GOT3 (cell line): ENCODE measurements at regions not wholly inside any gene's neighbourhood (a gene's known extent, or its start where the extent isn't known, plus 50 kb on each side); places are given as distances from the start of the nearest gene placed in this dataset.

ENCODE experiments used
- DNase-seq: peaks from one replicate; lab custom pipeline; 2025; ENCODE audit warnings: mixed read lengths; lab: John Stamatoyannopoulos, UW

DNA sequence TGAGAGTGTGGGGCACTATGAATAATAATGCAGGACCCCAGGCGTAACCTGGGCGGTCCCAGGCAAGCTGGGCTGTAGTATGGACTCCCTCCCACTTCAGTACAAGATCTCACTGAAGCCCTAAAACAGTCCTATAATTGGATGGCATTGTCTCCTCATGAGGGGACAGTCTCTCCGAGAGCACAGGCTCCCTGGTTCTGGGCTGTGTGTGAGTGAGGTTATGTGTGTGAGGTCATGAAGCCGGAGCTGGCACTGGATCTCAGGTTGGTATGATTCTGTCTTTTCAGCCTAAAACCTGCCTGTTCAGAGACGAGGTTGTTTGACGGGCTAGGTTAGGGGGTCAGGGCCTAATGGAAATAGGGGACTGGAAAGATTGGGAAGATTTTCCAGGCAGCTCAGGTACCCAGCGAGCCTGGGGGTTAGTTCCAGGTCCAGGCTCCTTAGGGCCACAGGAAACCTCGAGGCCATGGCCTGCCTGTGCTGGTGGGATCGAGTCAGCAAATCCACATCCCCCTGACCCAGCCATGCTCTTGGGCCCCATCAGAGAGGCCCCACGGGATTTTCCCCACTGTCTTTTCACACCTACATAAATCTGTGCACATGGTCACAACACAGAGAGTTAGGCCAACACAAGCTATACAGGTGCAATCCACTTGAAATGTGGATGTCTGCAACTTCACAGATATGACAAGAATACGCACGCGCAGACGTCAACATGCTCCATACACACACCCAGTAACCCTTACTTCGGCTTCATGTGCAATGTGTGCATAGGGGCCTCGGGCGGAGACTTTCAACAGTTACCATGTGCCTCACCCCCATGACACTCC is 94.8 kb downstream of the INHBB start:
- DNase-seq = no peak

DNA sequence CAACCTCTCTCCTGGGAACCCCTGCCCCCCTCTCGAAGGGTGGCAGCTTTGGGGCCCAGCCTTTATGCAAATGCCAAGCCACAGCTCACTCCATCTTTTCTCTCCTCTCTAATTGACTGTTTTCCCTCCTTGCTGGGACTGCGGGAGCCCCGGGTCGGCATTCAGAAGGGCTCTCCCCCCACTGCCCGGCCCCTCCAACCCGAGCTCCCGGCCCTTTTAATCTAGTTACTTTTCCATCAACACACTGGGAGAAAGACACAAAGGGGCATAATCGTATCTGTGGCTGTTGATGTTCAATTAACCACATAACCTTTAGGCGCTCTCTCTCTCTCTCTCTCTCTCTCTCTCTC is 95.4 kb downstream of the INHBB start:
- DNase-seq = no peak

DNA sequence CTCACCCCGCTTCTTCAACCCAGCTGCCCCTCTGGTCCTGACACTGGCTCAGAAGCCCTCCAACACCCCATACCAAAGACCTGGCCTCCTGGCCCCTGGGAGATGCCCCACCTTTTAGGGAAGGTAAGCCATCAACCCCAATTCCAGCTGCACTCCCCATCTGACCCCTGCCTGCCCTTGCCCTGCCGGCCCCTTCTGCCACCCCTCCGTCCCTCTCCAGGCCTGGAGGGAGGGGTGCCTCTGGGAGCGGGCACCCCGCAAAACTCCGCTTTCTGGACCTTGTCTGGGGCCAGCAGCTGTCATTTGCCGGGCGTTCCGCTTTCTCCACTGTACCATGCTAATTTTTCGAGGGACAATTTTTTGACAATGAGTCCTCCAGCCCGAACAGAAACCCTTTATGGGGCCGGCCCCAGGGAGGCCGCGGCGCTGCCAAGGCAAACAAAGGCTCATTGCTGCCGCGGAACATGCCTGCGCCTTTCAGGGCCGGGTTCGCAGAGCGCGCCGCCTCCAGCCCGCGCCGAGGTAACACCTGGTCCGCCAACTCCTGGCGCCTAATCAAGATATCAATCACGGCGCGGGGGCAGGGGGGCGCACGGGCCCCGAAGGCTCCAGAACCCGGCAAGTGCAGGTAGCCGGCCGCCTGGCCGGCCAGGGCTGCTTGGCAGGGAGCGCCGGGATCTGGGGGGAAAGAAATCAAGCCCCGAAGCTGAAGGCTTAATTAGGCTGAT is 96.0 kb downstream of the INHBB start:
- no peak for DNase-seq

DNA sequence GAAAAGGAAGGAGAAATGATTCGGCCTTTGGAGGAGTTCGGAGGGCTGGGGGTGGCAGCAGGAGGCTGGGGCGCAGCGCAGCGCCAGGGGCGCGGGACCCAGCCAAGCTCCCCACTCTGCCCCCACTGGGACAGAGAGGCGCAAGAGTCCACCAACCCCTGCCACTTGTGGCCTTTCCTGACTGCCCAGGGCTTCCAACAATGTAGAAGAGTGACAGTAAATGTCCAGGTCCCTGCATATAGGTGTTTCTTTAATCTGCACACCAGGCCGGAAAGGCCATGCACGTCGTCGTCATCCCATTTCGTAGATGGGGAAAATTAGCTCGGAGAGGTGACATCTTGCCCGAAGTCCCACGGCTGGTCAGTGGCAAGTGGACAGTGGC is 96.6 kb downstream of the INHBB start:
- DNase-seq = no peak

DNA sequence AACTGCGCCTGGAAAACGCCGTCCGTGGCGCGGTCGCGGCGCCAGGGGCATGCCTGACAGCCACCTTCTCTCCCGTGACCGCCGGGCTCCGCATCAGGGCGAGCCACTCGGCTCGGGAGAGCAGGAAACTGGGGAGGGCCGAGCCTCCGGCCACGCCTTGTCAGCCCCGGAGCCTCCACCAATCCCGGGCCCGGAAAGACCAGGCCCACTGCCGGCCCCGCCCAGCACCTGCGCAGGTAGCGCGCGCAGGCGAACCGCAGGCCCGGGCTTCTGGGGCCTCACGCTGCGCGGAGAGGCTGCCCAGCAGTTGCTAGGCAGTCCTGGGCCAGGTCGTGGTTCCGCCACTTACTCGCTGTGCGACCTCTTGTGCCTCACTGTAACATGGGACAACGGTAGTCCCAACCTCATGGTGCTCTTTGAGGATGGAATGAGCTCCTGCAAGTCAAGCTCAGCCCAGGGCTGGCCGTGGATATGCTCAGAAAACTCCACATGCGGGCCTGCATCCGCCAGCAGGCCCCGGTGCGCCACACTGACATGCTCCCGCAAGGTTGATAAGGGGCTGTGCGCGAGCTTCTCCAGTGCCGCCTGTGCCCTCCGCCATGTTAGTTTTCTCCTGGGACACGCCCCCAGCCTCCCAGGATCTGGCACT is 97.1 kb downstream of the INHBB start:
- DNase-seq = no peak

DNA sequence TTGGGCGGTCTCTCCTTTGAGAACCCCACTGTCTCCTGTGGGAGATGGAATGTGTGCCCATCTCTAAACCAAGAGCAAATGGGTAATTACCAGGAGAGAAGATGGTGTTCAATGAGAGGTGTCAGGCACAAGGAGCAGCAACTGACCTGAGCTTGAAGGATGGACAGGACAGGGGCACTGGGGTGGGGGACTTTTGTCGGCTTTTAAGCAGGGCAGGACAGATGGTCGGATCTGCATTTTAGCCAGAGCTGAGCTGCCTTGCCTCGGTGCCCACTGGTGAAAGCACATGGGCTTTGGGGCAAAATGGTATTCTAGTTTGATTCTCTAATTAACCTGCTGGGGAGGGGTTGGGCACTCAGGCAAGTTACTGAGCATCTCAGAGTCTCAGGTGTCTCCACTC is 98.0 kb downstream of the INHBB start:
- DNase-seq = no peak

DNA sequence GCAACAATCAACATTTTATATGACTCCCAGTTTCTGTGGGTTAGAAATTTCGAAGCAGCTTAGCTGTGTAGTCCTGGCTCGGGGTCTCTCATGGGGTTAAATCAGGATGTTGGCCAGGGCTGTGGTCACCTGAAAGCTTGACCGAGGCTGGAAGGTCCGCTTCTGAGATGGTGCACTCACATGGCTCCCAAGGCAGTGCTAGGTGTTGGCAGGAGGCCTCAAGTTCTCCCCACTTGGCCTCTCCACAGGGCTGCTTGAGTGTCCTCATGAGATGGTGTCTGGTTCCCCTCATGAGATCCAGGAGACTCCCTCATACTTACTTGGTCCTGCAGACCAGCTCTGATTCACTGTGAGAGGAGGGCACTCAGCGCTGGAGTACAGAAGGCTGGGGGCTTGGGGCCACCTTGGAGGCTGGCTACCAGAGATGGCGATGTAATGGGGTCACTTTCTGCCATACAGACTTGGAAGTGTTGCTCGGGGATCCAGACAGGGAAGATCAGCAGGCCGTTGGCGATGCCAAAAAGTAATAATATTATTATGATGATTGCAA is 98.8 kb downstream of the INHBB start:
- no peak for DNase-seq

DNA sequence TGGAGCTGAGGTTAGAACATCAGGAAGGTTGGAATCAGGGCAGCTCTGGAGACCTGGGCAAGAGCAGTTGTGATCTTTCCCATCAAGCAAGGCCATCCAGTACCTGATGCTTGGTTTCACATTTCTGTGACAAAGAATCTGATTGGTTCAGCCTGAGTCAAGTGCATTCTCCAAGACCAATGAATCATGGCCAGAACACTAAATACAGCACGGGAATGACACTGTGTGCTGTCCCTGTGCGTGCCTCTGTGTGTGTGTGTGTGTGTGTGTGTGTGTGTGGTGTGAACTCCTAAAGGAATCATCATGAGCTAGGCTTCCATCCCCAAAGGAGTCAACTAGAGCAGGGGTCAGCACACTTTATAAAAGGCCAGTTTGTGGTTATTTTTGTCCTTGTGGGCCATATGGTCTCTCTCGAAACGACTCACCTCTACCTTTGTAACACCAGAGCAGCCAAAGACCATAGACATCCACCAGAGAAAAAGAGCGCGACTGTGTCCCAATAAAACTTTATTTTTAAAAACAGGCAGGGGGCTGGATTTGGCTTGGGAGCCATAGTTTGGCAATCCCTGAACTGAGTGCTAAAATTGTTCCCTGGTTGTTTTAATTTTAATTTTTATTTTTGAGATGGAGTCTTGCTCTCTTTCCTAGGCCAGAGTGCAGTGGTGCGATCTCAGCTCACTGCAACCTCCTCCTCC is 99.7 kb downstream of the INHBB start:
- DNase-seq = no peak

DNA sequence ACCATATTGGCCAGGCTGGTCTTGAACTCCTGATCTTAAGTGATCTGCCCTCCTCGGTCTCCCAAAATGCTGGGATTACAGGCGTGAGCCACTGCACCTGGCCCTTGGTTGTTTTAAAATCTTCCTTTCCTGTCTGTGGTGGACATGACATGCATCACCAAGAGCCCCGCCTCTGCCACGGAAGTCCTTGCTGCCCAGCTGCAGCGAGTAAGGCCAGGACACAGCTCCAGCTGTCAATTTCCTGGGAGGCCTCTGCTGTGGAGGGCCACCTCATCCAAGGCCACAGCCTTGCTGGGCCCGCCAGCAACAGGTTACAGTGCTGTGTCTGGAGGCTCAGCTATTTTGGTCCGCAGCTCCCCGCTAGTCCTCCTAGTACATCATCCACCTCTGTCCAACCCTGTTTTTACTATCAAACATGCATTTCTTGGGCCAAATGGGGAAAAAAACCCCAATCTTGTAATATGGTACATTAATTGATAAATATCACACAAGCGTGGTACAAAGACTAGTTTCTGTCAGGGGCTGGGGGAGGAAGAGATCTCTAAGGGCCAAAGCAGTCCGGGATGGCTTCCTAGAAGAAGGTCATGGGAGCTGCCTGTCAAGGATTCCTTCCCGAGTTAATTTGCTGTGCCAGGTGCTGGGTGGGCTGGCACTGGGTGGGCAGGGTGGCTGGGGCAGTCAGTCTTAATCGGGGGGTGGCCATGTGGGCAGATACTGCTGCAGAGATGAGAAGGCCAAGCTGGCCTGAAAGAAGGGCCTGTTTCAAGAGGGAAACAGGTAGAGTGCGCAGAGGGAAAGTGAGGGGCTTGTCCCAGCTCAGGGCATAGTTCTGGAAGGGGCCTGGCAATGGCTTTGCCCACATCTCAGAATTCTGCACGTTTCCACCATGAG is 100.5 kb downstream of the INHBB start:
- no peak for DNase-seq

DNA sequence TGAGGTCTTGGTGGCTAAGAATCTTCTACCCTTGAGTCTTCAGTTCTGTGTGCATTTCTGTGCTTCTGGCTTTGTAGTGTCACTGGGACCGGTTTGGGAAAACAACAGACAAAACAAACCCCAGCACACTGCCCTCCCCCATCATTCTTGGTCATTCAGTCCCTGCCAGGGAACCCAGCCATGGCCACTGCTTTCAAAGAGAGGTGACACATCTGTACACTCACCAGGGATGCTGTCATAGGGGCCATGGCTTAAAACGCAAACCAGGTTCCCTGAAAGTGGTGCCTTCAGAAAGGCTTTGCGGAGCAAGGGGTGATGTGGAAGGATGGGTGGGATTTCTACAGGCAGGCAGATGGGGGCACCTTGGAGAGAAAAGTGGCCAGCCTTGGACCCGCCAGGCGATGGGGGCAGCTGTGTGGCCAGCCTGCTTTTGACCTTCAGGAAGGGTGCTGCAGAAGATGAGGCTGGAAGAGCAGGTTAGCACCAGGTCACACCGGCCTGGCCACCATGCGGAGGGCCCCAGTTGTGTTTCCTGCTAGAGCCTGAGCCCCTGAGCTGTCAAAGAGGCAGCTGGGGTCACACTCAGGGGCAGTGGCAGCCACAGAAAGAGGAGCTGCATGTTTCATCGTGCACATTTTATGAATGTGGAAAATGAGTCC is 101.3 kb downstream of the INHBB start:
- DNase-seq = no peak

DNA sequence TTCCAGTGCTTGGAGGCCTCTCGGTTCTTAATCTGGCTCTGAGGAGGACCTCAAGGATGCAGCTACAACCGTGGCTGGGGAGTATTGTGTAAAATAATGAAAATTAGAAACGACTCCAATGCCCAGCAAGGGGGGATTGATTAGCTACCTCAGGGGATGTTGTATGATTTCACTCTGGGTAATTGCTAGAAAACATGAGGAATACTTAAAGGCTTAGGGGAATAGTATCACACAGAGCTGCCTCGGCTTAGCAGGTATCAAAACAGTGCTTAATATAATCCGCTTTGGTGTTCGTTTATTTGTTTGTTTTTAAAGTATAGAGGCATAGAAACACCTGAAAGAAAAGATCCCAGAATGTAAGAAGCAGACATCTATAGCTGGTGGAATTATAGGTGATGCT is 102.5 kb downstream of the INHBB start:
- no peak for DNase-seq

DNA sequence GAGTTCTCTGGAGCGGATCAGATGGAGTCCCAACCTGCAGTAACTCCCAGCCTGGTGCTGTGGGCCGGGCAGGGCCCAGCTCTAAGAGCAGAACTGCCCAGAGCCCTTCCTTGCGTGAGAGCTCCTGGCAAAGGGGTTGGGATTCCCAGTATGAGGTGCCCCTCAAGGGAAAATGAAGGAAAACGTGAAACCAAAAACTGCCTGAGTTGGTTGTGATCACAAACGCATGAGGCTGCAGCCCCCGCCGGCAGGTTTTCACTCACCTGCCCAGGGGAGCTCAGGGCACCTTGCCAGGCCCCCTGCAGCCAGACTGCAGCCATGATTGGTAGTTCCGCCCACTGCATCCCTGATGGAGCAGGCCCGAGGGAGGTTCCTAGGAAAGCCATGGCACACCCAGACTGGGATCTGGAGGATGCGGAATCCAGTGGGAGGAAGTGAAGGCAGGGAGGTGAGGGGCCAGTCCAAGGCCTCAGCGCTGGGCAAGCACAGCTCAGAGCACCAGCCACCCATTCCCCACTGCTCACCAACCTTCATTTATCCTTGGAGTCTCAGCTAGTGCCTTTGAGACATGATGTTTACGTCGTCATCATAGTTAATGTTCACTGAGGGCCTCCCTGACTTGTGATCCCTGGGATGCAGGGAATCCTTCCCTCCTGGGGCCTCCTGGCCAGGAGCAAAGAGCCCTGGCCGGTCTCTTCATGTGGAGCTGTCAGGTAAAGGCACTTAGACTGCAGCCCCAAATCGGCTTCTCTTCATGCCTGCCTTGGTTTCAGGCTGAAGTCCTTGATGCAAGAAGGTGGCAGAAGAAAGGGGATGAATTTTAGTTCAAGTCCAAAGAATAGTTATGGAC is 103.2 kb downstream of the INHBB start:
- no peak for DNase-seq

DNA sequence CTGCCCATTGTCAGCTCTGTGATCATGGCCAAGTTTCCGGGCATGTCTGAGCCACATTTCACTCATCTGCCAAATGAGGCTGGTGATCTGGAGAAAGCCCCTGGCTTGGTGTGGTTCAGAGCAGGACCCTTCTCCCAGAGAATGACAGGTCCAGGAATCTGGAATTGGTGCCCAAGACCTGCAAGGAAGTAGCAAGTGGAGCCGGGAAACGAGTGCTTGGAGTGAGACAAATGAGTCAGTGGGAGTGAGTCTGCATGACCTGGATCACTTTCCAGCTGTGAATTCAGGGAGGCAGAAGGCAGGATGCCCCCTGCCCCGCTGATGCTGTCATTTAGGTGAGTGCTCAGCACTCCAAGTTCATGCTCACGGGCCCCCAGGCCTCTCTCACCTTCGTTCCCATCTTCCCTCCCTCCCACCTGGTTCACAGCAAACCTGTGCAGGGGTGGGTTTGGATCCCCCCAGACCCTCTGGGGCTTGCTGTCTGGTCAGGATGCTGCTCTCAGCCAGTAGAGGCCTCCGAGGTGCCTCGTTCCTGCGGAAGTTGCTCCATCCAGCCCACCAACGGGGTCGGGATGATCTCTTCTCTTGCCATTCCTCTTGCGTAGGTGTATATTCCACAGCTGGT is 104.4 kb downstream of the INHBB start:
- DNase-seq = no peak

DNA sequence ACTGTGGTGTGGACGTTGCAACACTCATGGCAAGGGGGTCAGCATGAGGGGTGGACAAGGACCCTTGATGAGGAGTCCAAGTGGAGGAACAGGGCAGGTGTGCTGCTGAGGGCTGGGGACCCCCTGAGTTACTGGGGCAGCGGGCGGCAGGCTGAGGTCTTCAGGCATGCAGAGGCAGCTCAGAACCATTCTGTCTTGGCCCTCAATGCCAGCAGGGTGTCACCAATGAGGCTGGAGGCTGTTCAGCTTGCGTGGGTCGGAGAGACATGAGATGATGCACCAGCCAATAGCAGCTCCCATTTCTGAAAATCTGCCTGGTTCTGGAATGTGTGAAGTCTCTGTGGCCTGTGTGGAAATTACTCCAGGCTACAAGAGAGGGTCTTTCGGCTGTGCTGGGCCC is 105.4 kb downstream of the INHBB start:
- DNase-seq = no peak

DNA sequence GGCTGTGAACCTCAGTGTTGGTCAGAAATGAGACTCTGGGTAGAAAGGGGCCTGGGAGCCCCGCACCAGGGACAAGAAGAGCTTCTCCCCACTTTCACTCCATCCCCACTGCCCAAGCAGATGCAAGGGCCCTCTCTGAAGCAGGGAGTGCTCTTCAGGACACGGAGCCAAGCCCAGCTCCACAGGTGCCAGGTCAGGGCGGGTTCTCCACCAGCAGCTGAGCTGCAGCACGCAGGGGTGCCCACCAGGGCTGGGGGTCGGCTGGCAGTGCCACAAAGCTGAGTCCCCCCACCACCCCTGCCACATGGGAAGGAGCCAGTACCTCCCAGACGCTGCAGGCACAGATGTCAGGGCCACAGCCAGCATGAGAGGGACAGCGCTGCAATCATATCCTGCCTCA is 106.2 kb downstream of the INHBB start:
- no peak for DNase-seq

DNA sequence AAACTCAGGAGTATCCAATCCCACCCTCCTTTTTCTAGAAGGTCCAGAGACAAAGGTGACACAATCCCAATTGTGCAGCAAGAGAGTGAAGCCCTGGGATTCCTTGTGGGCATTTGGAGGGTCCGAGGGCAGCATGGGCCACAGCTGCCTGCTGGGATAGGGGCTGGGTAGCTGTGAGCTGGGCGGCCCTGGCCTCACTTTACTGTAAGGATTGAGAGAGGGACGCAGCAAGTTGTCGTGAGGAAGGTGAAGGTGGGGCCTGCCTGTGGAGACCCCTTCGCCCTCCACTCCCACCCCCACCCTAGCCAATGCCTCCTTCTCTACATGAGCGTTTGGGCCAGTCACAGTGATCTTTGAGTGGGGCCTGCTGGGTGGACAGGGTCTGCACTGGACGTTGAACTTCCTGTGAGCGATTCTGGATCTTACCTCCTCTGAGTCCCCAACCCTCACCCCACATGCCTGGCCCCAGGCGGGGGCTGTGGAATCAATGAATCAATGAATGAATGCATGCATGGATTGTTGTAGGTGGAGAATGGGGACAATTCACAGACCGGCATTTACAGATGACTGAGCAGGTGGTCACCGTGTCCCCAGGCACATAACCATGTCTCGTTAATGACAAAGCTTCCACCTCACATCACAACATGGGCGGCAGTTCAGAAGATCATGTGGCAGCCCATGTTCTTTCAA is 107.2 kb downstream of the INHBB start:
- no peak for DNase-seq

DNA sequence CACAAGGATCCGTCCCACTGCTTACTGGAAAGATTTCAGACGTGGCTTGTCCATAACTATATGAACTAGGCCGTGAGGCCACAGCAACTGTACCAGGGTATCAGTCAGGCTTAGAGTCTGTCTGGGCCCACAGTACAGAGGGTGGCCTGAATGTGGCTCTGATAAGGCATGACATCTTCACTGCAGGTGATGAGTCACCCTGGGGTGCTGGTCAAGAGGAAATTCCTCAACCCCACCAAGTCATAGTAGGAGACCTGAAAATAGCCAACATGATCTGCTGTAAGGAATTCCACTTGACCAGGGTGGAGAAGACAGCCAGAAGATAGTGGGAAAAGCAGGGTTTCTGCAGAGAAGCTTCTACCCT is 107.7 kb downstream of the INHBB start:
- DNase-seq = no peak

DNA sequence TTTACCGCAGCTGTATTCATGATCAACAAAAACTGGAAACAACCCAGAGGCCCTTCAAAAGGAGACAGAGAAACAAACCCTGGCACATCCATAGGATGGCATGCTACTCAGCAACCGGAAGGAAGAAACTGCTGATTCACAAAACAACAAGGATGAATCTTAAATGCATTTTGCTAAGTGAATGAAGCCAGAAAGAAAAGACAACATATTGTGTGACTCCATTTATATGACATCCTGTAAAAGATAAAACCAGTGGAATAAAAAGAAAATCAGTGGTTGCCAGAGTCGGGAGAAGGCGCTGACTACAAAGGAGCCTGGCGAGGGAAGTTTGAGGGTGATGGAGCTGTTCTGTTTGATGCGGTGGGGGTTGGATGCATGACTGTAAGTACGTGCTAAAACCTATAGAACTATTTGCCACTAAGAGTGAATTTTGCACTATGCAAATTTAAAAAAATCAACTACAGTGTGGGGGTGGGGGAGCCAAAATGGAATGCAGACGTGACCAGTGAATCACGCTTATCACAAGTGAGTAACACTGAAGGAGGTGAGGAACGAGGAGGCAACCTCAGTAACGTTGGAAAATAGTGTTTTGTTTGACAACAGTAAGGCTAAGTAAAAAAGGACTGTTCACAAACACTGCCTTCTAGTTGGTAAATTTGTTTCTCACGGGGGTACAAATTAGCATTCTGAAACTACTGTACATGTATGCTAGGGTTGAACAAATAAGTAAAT is 108.9 kb downstream of the INHBB start:
- no peak for DNase-seq
